ENCODE measurements at regions not wholly inside any gene's neighbourhood (a gene's known extent, or its start where the extent isn't known, plus 50 kb on each side); places are given as distances from the start of the nearest gene placed in this dataset.
"Not testable (repeated sequence)": the region's sequence is repeated elsewhere in the genome, so short reads cannot be mapped to it uniquely, and the experiment has no call there.

DNA sequence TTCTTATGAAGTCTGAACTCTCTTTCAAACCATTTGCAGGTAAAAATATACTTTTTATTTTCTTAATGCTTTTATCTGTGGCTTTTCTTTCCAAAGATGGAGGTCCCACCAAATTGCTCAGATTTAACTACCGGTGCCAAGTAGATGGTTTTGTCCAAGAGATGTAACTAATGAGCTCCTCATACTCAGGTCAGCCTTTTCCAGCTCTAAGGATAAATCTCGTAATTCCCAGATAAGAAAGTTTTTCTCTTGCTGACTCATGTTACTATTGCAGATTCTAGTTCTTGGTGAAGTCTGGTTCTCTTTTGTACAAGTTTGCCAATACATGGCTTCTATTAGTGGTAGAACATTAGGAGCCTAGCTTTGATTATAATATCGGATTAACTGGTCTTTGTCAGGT is 550.8 kb upstream of the ZNF804A start:
- intact Hi-C loops (cut with micrococcal nuclease), result no loop called here
- no peaks in the 10 kb centered on the region for H3K27me3 Mint-ChIP-seq
- H3K4me3 Mint-ChIP-seq, result no peak overlapping the region
- no peak for DNase-seq
- no peaks in the 10 kb centered on the region for H3K9me3 Mint-ChIP-seq
- H3K27ac Mint-ChIP-seq, result no peak overlapping the region
- H3K4me1 Mint-ChIP-seq, result no peaks in the 10 kb centered on the region
- no peaks in the 10 kb centered on the region for H3K36me3 Mint-ChIP-seq (ENCODE audit: low read depth)

DNA sequence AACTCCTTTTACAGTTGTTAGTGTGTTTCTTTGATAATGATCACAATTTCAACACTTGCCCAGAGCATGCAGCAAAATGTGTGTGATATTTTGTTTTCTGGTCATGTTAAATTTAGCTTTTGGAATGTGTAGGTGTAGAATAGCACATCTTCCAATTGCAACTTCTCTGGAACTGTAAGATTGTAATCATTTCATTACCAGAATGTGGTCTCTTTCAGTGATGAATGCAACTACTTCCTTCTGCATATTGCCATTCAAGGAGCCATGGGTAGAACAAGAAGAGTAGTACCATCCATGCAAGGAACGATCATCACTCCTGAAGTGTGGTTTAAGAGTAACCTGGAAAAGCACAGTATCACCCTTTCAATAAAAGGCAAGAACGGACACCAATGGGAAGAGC is 548.8 kb upstream of the ZNF804A start:
- H3K36me3 Mint-ChIP-seq (ENCODE audit: low read depth), result no peaks in the 10 kb centered on the region
- no peaks in the 10 kb centered on the region for H3K4me1 Mint-ChIP-seq
- H3K9me3 Mint-ChIP-seq, result no peaks in the 10 kb centered on the region
- intact Hi-C loops (cut with micrococcal nuclease), result no loop called here
- H3K27ac Mint-ChIP-seq, result no peak overlapping the region
- no peak overlapping the region for H3K4me3 Mint-ChIP-seq
- DNase-seq, result no peak
- no peaks in the 10 kb centered on the region for H3K27me3 Mint-ChIP-seq

DNA sequence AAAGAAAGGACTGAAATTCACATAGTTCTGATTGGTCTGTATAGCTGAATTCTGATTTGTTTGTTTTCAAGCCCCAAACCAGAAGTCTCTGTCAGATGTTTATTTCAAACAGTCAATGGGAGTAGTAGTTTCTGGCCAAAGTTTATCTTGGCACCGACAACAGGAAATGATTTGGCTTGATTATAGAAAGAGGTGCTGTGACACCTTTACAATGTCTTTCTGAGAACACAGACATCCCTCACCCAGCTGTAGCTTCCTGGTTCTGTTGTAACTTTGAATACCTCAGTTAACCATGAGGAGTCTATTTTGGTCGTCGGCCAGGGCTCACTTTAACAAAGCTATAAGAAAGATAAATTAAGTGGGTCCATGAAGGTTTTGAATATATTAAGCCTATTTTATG is 545.0 kb upstream of the ZNF804A start:
- Mint-ChIP-seq H3K27me3 (no peaks in the 10 kb centered on the region), H3K9me3 (peaks cover under 1% of the 10 kb centered on the region), H3K27ac (no peak overlapping the region), H3K4me3 (no peak overlapping the region), H3K36me3 (ENCODE audit: low read depth) (no peaks in the 10 kb centered on the region), H3K4me1 (no peaks in the 10 kb centered on the region)
- intact Hi-C loops (cut with micrococcal nuclease), result no loop called here
- no peak for DNase-seq

DNA sequence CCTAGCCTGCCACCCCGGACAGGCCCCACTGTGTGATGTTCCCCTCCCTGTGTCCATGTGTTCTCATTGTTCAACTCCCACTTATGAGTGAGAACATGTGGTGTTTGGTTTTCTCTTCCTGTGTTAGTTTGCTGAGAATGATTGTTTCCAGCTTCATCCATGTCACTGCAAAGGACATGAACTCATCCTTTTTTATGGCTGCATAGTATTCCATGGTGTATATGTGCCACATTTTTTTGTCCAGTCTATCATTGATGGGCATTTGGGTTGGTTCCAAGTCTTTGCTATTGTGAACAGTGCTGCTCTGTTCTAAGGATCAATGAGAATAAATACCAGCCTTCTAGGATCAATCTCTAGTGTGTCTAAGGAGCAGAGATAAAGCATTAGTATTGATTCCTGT is 543.9 kb upstream of the ZNF804A start:
- DNase-seq; H3K27me3 Mint-ChIP-seq; H3K36me3 Mint-ChIP-seq (ENCODE audit: low read depth); intact Hi-C loops (cut with micrococcal nuclease); H3K27ac Mint-ChIP-seq; H3K4me3 Mint-ChIP-seq; H3K4me1 Mint-ChIP-seq; H3K9me3 Mint-ChIP-seq: not testable (repeated sequence)

DNA sequence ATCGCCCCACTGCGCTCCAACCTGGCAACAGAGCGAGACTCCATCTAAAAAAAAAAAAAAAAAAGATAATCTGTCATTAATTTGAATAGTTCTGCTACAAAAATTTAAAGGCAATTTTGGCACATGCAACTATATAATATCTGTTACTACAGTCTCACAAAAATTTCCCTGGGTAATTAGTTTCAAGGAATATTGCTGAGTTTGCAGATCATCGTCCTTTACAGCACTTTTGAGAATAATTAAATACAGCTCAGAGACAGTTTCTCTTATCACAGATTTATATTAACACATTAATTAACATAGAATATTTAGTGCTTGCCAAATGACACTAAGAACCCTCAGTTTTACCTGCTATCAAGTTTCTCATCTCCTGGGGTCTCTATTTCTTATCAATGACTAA is 540.4 kb upstream of the ZNF804A start:
- no peak for DNase-seq
- no peak overlapping the region for H3K27ac Mint-ChIP-seq
- H3K4me3 Mint-ChIP-seq, result no peak overlapping the region
- H3K9me3 Mint-ChIP-seq, result peaks cover 5% of the 10 kb centered on the region
- no peaks in the 10 kb centered on the region for H3K4me1 Mint-ChIP-seq
- intact Hi-C loops (cut with micrococcal nuclease), result no loop called here
- no peaks in the 10 kb centered on the region for H3K36me3 Mint-ChIP-seq (ENCODE audit: low read depth)
- no peaks in the 10 kb centered on the region for H3K27me3 Mint-ChIP-seq

DNA sequence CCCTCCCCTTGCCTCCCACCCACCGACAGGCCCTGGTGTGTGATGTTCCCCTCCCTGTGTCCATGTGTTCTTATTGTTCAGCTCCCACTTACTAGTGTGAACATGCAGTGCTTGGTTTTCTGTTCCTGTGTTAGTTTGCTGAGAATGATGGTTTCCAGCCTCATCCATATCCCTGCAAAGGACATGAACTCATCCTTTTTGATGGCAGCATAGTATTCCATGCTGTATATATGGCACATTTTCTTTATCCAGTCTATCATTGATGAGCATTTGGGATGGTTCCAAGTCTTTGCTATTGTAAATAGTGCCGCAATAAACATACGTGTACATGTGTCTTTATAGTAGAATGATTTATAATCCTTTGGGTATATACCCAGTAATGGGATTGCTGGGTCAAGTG is 538.1 kb upstream of the ZNF804A start:
- H3K27ac Mint-ChIP-seq; H3K4me3 Mint-ChIP-seq; H3K9me3 Mint-ChIP-seq; H3K27me3 Mint-ChIP-seq; H3K36me3 Mint-ChIP-seq (ENCODE audit: low read depth); H3K4me1 Mint-ChIP-seq; DNase-seq; intact Hi-C loops (cut with micrococcal nuclease): not testable (repeated sequence)

DNA sequence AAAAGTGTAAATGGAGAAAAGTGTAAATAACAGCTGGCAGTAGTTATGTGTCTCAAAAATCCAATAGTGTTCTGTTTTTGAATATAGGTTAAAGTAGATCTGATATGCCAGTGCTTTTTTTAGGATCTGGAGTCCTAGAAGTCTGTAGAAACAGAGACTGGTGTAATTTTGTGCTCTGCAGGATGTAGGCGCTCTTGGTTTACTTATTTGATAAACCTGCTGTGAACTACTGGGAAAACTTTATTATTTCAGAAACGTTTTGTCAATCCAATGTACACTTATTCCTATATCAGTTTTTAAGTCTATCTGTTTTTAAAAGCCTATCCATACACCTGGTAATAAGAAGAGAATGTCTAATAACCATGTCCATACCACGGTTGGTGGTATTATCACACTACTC is 530.8 kb upstream of the ZNF804A start:
- H3K27me3 Mint-ChIP-seq, result no peaks in the 10 kb centered on the region
- no peaks in the 10 kb centered on the region for H3K36me3 Mint-ChIP-seq (ENCODE audit: low read depth)
- no peak overlapping the region for H3K27ac Mint-ChIP-seq
- no peak for DNase-seq
- intact Hi-C loops (cut with micrococcal nuclease), result no loop called here
- no peaks in the 10 kb centered on the region for H3K4me1 Mint-ChIP-seq
- no peak overlapping the region for H3K4me3 Mint-ChIP-seq
- peaks cover 4% of the 10 kb centered on the region for H3K9me3 Mint-ChIP-seq

DNA sequence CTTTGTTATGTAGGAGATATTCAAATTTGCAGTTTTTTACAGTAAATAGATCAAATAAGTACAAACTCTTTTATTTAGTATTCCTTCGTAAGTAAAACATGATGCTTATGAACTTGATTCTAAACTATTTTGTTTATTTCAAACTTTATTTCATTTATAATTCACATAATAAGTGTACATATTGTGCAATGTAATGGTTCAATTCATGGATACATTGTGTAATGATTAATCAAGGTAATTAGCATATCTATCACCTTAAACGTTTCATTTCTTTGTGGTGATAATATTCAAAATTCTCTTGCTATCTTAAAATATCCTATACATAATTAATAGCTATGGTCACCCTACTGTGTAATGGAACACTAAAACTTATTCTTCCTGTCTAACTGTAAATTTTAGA is 525.9 kb upstream of the ZNF804A start:
- DNase-seq, result no peak
- no peak overlapping the region for H3K4me3 Mint-ChIP-seq
- no peaks in the 10 kb centered on the region for H3K36me3 Mint-ChIP-seq (ENCODE audit: low read depth)
- no peaks in the 10 kb centered on the region for H3K4me1 Mint-ChIP-seq
- H3K9me3 Mint-ChIP-seq, result no peaks in the 10 kb centered on the region
- intact Hi-C loops (cut with micrococcal nuclease), result no loop called here
- H3K27ac Mint-ChIP-seq, result no peak overlapping the region
- no peaks in the 10 kb centered on the region for H3K27me3 Mint-ChIP-seq

DNA sequence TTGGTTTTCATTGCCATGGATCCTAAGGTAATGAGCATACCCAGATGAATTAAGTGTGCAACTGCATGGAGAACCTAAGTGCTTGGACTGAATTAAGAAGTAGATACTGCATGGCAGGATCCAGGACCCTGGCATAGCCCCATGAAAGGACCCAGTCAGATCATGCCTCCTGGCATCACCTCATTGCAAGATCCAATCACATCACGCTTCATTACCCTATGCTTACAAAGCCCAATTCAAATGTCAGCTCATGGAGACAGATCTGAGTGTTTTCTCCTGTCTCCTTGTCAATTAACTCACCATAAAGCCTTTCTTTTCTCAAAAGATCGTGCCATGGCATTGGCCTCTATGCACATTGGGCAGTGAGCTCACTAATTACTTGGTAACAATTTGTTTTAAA is 519.8 kb upstream of the ZNF804A start:
- Mint-ChIP-seq H3K27me3 (no peaks in the 10 kb centered on the region), H3K4me3 (no peak overlapping the region), H3K27ac (no peak overlapping the region), H3K36me3 (ENCODE audit: low read depth) (no peaks in the 10 kb centered on the region), H3K4me1 (no peaks in the 10 kb centered on the region), H3K9me3 (no peaks in the 10 kb centered on the region)
- intact Hi-C loops (cut with micrococcal nuclease), result no loop called here
- no peak for DNase-seq

DNA sequence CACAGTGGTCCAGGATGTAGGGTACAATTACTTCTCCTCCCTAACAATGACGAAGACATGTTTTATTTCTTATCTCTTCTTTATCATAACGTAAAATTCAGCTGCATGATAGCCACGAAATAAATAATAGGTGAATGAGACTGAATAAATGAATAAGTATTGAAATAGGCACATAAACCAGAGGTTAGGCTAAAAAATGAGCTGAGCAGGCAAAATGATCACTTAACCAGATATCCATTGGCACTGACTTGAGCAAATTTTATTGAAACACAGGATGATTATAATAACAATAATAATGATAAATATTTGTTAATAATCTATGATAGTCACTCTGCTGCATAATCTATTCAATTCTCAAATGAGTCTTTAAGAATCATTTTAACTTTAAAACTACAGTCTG is 506.9 kb upstream of the ZNF804A start:
- Mint-ChIP-seq H3K9me3 (no peaks in the 10 kb centered on the region), H3K27me3 (no peaks in the 10 kb centered on the region), H3K27ac (no peak overlapping the region), H3K36me3 (ENCODE audit: low read depth) (no peaks in the 10 kb centered on the region), H3K4me3 (no peak overlapping the region), H3K4me1 (no peaks in the 10 kb centered on the region)
- intact Hi-C loops (cut with micrococcal nuclease), result no loop called here
- DNase-seq, result no peak

DNA sequence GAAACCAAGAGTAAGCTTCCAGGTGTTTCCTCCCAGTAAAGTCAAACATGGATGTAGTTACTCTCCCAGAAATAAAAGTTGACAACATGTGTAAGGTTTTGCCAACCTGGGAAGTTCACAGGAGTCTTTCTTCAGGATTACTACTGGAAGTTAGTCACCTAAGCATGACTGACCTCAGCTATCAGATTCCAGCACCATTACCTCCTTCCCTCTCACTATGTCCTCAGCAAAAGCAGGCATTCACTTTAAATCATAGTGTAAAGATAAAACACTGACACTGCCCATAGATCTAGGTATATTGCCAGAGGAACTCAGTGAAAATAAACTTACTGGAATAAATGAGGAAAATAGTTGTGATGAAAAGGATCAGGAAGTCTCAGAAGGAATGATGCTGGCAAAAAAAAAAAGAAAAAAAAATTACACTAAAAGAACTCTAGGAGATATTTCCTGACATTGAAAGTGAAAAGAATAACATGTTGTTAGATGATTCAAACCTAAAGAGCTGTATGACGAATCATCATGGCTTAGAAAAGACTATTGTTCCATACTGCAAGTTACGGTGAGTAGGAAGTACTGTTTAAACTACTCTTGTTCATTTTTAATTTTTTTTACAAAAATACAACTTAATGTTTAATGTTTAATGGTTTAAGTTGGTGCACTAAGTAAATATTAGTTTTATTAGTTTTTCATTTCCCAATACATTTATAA is 484.5 kb upstream of the ZNF804A start:
- DNase-seq, result no peak
- Mint-ChIP-seq H3K9me3 (no peaks in the 10 kb centered on the region), H3K27me3 (no peaks in the 10 kb centered on the region), H3K27ac (no peak overlapping the region), H3K36me3 (ENCODE audit: low read depth) (no peaks in the 10 kb centered on the region), H3K4me1 (no peaks in the 10 kb centered on the region), H3K4me3 (no peak overlapping the region)
- intact Hi-C loops (cut with micrococcal nuclease), result no loop called here

DNA sequence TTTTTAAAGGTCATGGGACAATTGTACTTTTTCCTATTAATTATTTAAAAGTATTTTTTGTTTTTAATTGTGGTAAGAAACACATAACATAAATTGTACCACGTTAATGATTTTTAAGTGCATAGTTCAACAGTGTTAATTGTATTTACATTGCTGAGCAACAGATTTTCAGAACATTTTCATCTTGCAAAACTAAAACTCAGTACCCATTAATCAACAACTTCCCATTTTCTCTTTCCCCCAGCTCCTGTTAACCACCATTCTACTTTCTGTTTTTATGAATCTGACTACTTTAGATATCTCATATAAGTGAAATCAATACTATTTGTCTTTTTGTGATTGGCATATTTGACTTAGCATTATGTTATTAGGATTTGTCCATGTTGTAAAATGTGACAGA is 483.9 kb upstream of the ZNF804A start:
- intact Hi-C loops (cut with micrococcal nuclease), result no loop called here

DNA sequence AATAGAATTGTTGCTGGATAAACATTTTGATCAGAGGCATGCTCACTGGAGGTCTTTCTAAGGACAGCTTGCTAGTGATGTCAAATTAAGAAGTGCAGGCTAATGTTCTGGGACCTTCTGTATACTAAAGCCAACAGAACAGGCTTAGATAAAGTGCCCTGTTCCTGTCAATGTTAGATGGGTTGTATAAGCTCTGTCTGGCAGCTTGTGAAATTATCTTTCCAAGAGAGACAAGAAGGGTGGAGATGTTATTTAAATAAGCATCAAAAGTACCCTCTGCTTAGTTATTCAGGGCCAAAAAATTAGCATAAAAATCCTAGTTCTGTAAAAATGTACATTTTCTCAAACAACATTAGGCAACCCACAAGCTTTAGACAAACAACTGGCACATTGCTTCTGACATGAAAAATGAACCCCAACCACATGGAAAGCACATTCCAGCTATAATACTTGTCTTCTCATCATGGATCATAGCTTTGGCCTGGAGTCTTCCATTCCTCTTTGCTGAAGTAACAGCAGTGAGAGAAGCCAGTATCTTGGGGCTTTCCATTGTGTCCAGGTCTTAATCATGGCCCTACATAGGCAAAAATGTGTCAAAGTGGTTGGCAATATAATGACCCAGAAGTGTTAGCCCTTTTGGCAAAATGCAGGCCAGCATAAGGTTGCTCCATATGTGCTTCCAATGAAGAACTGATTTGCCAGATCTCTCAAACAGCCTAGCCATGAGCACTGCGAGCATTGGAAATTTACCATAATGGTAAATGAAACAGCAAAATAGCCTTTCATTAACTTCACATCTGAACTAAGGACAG is 478.1 kb upstream of the ZNF804A start:
- Mint-ChIP-seq H3K27ac (no peak overlapping the region), H3K36me3 (ENCODE audit: low read depth) (no peaks in the 10 kb centered on the region), H3K9me3 (no peaks in the 10 kb centered on the region), H3K4me3 (no peak overlapping the region), H3K4me1 (no peaks in the 10 kb centered on the region), H3K27me3 (no peaks in the 10 kb centered on the region)
- intact Hi-C loops (cut with micrococcal nuclease), result no loop called here
- no peak for DNase-seq

More for the DNA sequence above, 483.9 kb upstream of the ZNF804A start:
- no peak overlapping the region for H3K4me3 Mint-ChIP-seq
- no peak for DNase-seq
- H3K4me1 Mint-ChIP-seq, result no peaks in the 10 kb centered on the region
- no peaks in the 10 kb centered on the region for H3K36me3 Mint-ChIP-seq (ENCODE audit: low read depth)
- H3K27ac Mint-ChIP-seq, result no peak overlapping the region
- H3K9me3 Mint-ChIP-seq, result no peaks in the 10 kb centered on the region
- H3K27me3 Mint-ChIP-seq, result no peaks in the 10 kb centered on the region

DNA sequence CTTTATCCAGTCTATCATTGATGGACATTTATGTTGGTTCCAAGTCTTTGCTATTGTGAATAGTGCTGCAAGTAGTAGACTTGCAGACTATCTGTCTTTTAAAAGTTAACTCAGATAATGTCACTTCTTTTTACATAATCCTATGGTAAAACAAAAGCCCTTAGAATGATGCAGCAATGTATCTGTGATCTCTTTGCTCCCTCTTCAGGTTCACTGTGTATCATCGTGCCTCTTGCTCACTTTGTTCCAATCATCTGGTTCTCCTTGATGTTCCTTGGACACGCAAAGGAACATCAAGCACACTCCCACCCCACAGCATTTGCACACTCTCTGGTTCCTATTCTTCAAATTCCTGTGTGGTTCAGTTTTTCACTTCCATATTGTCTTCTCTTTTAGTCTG is 472.5 kb upstream of the ZNF804A start:
- intact Hi-C loops (cut with micrococcal nuclease), result no loop called here
- Mint-ChIP-seq H3K36me3 (ENCODE audit: low read depth) (no peaks in the 10 kb centered on the region), H3K4me3 (no peak overlapping the region), H3K4me1 (no peaks in the 10 kb centered on the region), H3K27ac (no peak overlapping the region), H3K9me3 (no peaks in the 10 kb centered on the region), H3K27me3 (no peaks in the 10 kb centered on the region)
- no peak for DNase-seq

DNA sequence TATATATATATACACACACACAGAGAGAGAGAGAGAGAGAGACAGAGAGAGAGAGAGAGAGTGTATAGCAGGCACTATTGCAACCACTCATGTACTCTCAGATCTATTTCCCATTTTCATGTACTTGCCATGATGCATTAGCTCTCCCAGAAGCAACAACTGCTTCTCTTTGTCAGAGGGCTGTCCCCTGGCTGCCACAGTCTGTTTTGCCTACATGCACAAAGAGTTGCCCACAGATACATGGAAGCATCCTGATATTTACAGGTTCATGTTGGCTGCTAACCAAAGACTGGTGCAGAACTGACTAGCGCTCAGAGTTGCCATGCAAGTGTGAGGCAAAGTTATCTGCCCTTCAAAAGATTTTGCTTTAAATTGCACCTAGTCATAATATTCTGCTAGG is 469.3 kb upstream of the ZNF804A start:
- H3K36me3 Mint-ChIP-seq (ENCODE audit: low read depth), result no peaks in the 10 kb centered on the region
- no peaks in the 10 kb centered on the region for H3K27me3 Mint-ChIP-seq
- H3K4me3 Mint-ChIP-seq, result no peak overlapping the region
- peaks cover 4% of the 10 kb centered on the region for H3K9me3 Mint-ChIP-seq
- no peaks in the 10 kb centered on the region for H3K4me1 Mint-ChIP-seq
- intact Hi-C loops (cut with micrococcal nuclease), result no loop called here
- no peak overlapping the region for H3K27ac Mint-ChIP-seq
- no peak for DNase-seq

Data from activated CD4-positive, alpha-beta T cell treated with anti-CD3 and anti-CD28 coated beads, Interleukin-2, amount 10 ng/mL, durations not matched to agents 24 days and 14 days (primary cell).